Esophagus squamous epithelium (tissue), 5 donors: ENCODE measurements at regions not wholly inside any gene's neighbourhood (a gene's known extent, or its start where the extent isn't known, plus 50 kb on each side); places are given as distances from the start of the nearest gene placed in this dataset.

Source experiments
- DNase-seq: peaks from one replicate; lab custom pipeline; 2025; lab: John Stamatoyannopoulos, UW
- H3K27ac ChIP-seq, 4 donors: fragments of 200-600 bp; sonication (generic); one replicate each; pipeline ENCODE4 v1.5.1; 2016 to 2019; ENCODE audit warnings: mild to moderate bottlenecking in 1 of 4
- H3K27me3 ChIP-seq, 4 donors: fragments of 200-600 bp; sonication (generic); 1 replicate in 3 of 4; 2 replicates in 1 of 4; pipeline versions ENCODE4 v1.5.1 to v1.6.0; 2017 to 2021; ENCODE audit warnings: antibody characterized with exemption in 1 of 4
- H3K36me3 ChIP-seq, 3 donors: fragments of 200-600 bp; sonication (generic); one replicate each; pipeline ENCODE4 v1.5.1; 2016 to 2019
- H3K4me1 ChIP-seq, 3 donors: fragments of 200-600 bp; sonication (generic); one replicate each; pipeline ENCODE4 v1.5.1; 2017 to 2019
- H3K4me3 ChIP-seq, 4 donors: fragments of 200-600 bp; sonication (generic); 1 replicate in 3 of 4; 2 replicates in 1 of 4; pipeline ENCODE4 v1.5.1; 2016 to 2019; ENCODE audit warnings: mild to moderate bottlenecking in 2 of 4, moderate library complexity in 1 of 4
- H3K9me3 ChIP-seq, 3 donors: fragments of 200-600 bp; sonication (generic); one replicate each; pipeline ENCODE4 v1.5.1; 2016 to 2019
- POLR2A ChIP-seq, 4 donors: fragments of 450-650 bp; IDR thresholded peaks; one replicate each; pipeline ENCODE4 v1.6.1; 2017; ENCODE audit warnings: antibody characterized with exemption in 4 of 4, mild to moderate bottlenecking in 4 of 4, moderate library complexity in 3 of 4
- WGBS, 2 donors: methylation state at CpG; one replicate each; pipeline ENCODE4 v1.1.5; 2018; 5-methylcytosine and 5-hydroxymethylcytosine counted together
- intact Hi-C: fragments of 100-400 bp; cut with DNase I; formaldehyde crosslinking; loops from one replicate; pipeline ENCODE4 v1.15.0; 2022
- TF ChIP-seq, protein P1 (sequence below), 6 experiments: fragments of 450-650 bp in 4 of 6; fragments of 200-600 bp in 2 of 6; sonication (generic) in 2 of 6; IDR thresholded peaks; one replicate each; pipeline ENCODE4 v1.5.1; 2016 to 2019; ENCODE audit warnings: antibody characterized with exemption in 6 of 6, mild to moderate bottlenecking in 4 of 6, moderate library complexity in 4 of 6
- donor health status: DM: yes; HTN: yes; CAD: no.

GRCh38 chr10:110403593-110403992 is 94.1 kb upstream of the DUSP5 start:
- no peak for DNase-seq
- 87 to 96% methylated on average over 5 to 9 of the region's 9 CpGs for WGBS, 2 donors

DNA sequence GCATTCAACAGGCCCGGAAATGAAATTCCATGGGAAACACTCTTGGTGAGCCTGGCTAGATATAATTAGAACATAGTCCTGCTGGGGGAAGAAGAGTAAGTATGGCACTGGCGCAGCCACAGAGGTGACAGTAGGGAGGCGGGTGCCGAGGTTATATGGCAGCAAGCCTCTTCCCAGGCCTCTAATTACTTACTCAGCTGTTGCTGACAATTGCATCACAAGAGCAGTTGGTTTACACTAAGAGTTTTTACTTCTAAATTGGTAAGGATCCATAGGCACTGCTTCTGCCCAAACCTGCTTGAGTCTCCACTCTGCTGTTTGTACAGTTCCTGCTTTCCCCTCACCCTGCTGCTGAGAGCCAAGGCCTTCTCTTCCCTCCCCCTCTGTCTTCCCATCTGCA is 93.3 kb upstream of the DUSP5 start:
- no peak for TF ChIP-seq POLR2A (IDR thresholded peaks at IDR 0.05)
- TF ChIP-seq, protein P1, sequence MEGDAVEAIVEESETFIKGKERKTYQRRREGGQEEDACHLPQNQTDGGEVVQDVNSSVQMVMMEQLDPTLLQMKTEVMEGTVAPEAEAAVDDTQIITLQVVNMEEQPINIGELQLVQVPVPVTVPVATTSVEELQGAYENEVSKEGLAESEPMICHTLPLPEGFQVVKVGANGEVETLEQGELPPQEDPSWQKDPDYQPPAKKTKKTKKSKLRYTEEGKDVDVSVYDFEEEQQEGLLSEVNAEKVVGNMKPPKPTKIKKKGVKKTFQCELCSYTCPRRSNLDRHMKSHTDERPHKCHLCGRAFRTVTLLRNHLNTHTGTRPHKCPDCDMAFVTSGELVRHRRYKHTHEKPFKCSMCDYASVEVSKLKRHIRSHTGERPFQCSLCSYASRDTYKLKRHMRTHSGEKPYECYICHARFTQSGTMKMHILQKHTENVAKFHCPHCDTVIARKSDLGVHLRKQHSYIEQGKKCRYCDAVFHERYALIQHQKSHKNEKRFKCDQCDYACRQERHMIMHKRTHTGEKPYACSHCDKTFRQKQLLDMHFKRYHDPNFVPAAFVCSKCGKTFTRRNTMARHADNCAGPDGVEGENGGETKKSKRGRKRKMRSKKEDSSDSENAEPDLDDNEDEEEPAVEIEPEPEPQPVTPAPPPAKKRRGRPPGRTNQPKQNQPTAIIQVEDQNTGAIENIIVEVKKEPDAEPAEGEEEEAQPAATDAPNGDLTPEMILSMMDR (IDR thresholded peaks at IDR 0.05), result no peak
- no peak for DNase-seq
- H3K4me1 ChIP-seq, result peaks cover 10 to 30% (median 11%) of the 10 kb centered on the region in 3 donors
- H3K9me3 ChIP-seq, result no peaks in the 10 kb centered on the region
- 77 to 86% methylated on average over 3 to 4 of the region's 4 CpGs for WGBS, 2 donors
- intact Hi-C loops, result no loop called here
- H3K27ac ChIP-seq, result no peak overlapping the region
- H3K4me3 ChIP-seq, result no peak overlapping the region
- no peaks in the 10 kb centered on the region for H3K27me3 ChIP-seq
- H3K36me3 ChIP-seq, result no peaks in the 10 kb centered on the region

More at GRCh38 chr10:110403593-110403992, 94.1 kb upstream of the DUSP5 start:
- intact Hi-C loops, result no loop called here
- peaks cover 14 to 30% (median 16%) of the 10 kb centered on the region in 3 donors for H3K4me1 ChIP-seq
- H3K27me3 ChIP-seq, result no peaks in the 10 kb centered on the region
- no peak overlapping the region for H3K4me3 ChIP-seq
- H3K36me3 ChIP-seq, result no peaks in the 10 kb centered on the region
- TF ChIP-seq, protein P1 (IDR thresholded peaks at IDR 0.05), result no peak
- no peak for TF ChIP-seq POLR2A (IDR thresholded peaks at IDR 0.05)
- H3K9me3 ChIP-seq, result no peaks in the 10 kb centered on the region
- no peak overlapping the region for H3K27ac ChIP-seq

GRCh38 chr10:110404825-110405224 is 92.9 kb upstream of the DUSP5 start:
- WGBS, 2 donors, result 78 to 80% methylated on average over 7 to 8 of the region's 8 CpGs
- no peaks in the 10 kb centered on the region for H3K36me3 ChIP-seq
- no peak for TF ChIP-seq POLR2A (IDR thresholded peaks at IDR 0.05)
- TF ChIP-seq, protein P1 (IDR thresholded peaks at IDR 0.05), result no peak
- no peaks in the 10 kb centered on the region for H3K9me3 ChIP-seq
- H3K27ac ChIP-seq, result no peak overlapping the region
- peaks cover 10 to 30% (median 15%) of the 10 kb centered on the region in 3 donors for H3K4me1 ChIP-seq
- H3K27me3 ChIP-seq, result no peaks in the 10 kb centered on the region
- DNase-seq, result no peak
- no peak overlapping the region for H3K4me3 ChIP-seq
- intact Hi-C loops, result no loop called here

GRCh38 chr10:110405380-110405779 is 92.3 kb upstream of the DUSP5 start:
- intact Hi-C loops, result no loop called here

More at GRCh38 chr10:110405380-110405779, 92.3 kb upstream of the DUSP5 start:
- no peaks in the 10 kb centered on the region for H3K36me3 ChIP-seq
- no peaks in the 10 kb centered on the region for H3K27me3 ChIP-seq
- DNase-seq, result no peak
- no peaks in the 10 kb centered on the region for H3K9me3 ChIP-seq
- no peak overlapping the region for H3K4me3 ChIP-seq
- peaks cover 16 to 30% (median 21%) of the 10 kb centered on the region in 3 donors for H3K4me1 ChIP-seq
- WGBS, 2 donors, result 87 to 89% methylated on average over 5 to 6 of the region's 6 CpGs
- TF ChIP-seq, protein P1 (IDR thresholded peaks at IDR 0.05), result no peak
- no peak for TF ChIP-seq POLR2A (IDR thresholded peaks at IDR 0.05)
- no peak overlapping the region for H3K27ac ChIP-seq
